ENCODE measurements at regions not wholly inside any gene's neighbourhood (a gene's known extent, or its start where the extent isn't known, plus 50 kb on each side); places are given as distances from the start of the nearest gene placed in this dataset.
"Not testable (repeated sequence)": the region's sequence is repeated elsewhere in the genome, so short reads cannot be mapped to it uniquely, and the experiment has no call there.

GRCh38 chr1:206307442-206307841, 104.1 kb downstream of the SRGAP2 start:
- TF ChIP-seq CTCF (IDR thresholded peaks at IDR 0.05); USF1 (CRISPR knock-in tag; IDR thresholded peaks at IDR 0.05); ATF3 (CRISPR knock-in tag; conservative IDR thresholded peaks at IDR 0.05); ATF2 (CRISPR knock-in tag; IDR thresholded peaks at IDR 0.05; ENCODE audit: borderline replicate concordance, low read depth); E2F5 (CRISPR knock-in tag; IDR thresholded peaks at IDR 0.05); CBFB (CRISPR knock-in tag; IDR thresholded peaks at IDR 0.05; ENCODE audit: low read depth); PRRX2 (CRISPR knock-in tag; IDR thresholded peaks at IDR 0.05); TP53 (CRISPR knock-in tag; IDR thresholded peaks at IDR 0.05); MAX (CRISPR knock-in tag; IDR thresholded peaks at IDR 0.05); NR2C2 (CRISPR knock-in tag; IDR thresholded peaks at IDR 0.05); ZNF416 (CRISPR knock-in tag; IDR thresholded peaks at IDR 0.05): not testable (repeated sequence)
